ENCODE measurements at regions not wholly inside any gene's neighbourhood (a gene's known extent, or its start where the extent isn't known, plus 50 kb on each side); places are given as distances from the start of the nearest gene placed in this dataset.

DNA sequence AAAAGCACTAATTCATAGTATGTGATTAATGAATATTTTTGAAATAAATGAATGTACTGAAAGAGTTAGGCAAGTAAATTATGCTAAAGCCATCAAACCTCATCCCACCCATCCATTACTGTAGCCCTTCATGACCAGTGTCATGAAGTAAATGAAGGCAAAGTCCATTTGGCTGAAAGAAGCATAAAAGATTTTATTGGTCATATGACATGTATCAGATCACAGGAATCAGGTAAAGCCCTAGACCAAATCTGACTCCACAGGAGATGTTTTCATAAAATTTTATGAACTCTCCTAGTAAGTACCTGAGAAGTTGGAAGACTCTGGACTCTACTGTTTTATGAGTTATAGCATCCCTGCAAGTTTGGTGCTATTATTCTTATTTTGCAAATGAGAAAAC, 213.5 kb downstream of the TMEM114 start:
- no peak for TF ChIP-seq POLR2A (IDR thresholded peaks at IDR 0.05)
- TF ChIP-seq CTCF (IDR thresholded peaks at IDR 0.05): no peak

Data from ovary (tissue), 3 donors.